KMS-11 (cell line): ENCODE measurements at regions not wholly inside any gene's neighbourhood (a gene's known extent, or its start where the extent isn't known, plus 50 kb on each side); places are given as distances from the start of the nearest gene placed in this dataset.

Experiments used
- H2AFZ ChIP-seq: fragments of 200-600 bp; sonication (generic); 2 replicates; pipeline ENCODE4 v1.6.1; 2016; ENCODE audit warnings: antibody characterized with exemption, mixed run types, low read depth
- H3K27ac ChIP-seq: fragments of 200-600 bp; sonication (generic); 2 replicates; pipeline ENCODE4 v1.6.1; 2016; ENCODE audit warnings: mild to moderate bottlenecking, mixed run types
- H3K27me3 ChIP-seq: fragments of 200-600 bp; sonication (generic); 2 replicates; pipeline ENCODE4 v1.6.1; 2017; ENCODE audit warnings: mild to moderate bottlenecking, low read depth, mixed run types, moderate library complexity; ENCODE audit not compliant: insufficient read depth
- H3K36me3 ChIP-seq: fragments of 200-600 bp; sonication (generic); 2 replicates; pipeline ENCODE4 v1.6.1; 2017; ENCODE audit warnings: mild to moderate bottlenecking, mixed run types; ENCODE audit not compliant: insufficient read depth
- H3K4me1 ChIP-seq: fragments of 200-600 bp; sonication (generic); 2 replicates; pipeline ENCODE4 v1.6.1; 2016; ENCODE audit warnings: mild to moderate bottlenecking, low read depth, mixed run types; ENCODE audit not compliant: poor library complexity, severe bottlenecking
- H3K4me2 ChIP-seq: fragments of 200-600 bp; sonication (generic); 2 replicates; pipeline ENCODE4 v1.7.0; 2016; ENCODE audit warnings: mild to moderate bottlenecking, mixed run types
- H3K4me3 ChIP-seq: fragments of 200-600 bp; sonication (generic); IDR thresholded peaks from 2 replicates; pipeline ENCODE4 v1.6.1; 2017; ENCODE audit warnings: low read depth, low read length, mixed read lengths; ENCODE audit not compliant: insufficient read depth
- H3K79me2 ChIP-seq: fragments of 200-600 bp; sonication (generic); 2 replicates; pipeline ENCODE4 v1.6.1; 2016; ENCODE audit warnings: low read depth, mixed run types; ENCODE audit not compliant: insufficient read depth
- H3K9ac ChIP-seq: fragments of 200-600 bp; sonication (generic); 2 replicates; pipeline ENCODE4 v1.6.1; 2016; ENCODE audit warnings: mild to moderate bottlenecking, mixed run types
- H4K20me1 ChIP-seq: fragments of 200-600 bp; sonication (generic); 2 replicates; pipeline ENCODE4 v1.6.1; 2016; ENCODE audit warnings: mild to moderate bottlenecking, mixed run types; ENCODE audit not compliant: insufficient read depth
- TF ChIP-seq, protein P1 (sequence below): fragments of 200-600 bp; sonication (generic); conservative IDR thresholded peaks from 2 replicates; pipeline ENCODE4 v1.6.1; 2017; ENCODE audit warnings: low read depth, mild to moderate bottlenecking, antibody characterized with exemption, low read length, moderate library complexity, mixed read lengths

- Histone ChIP-seq H4K20me1 (no peaks in the 10 kb centered on the region), H3K4me3 (no peak overlapping the region), H3K4me2 (no peak overlapping the region), H2AFZ (no peak overlapping the region), H3K27me3 (no peaks in the 10 kb centered on the region), H3K9ac (no peak overlapping the region), H3K79me2 (no peaks in the 10 kb centered on the region), H3K27ac (no peak overlapping the region), H3K36me3 (no peaks in the 10 kb centered on the region), H3K4me1 (no peaks in the 10 kb centered on the region)
- TF ChIP-seq, protein P1, sequence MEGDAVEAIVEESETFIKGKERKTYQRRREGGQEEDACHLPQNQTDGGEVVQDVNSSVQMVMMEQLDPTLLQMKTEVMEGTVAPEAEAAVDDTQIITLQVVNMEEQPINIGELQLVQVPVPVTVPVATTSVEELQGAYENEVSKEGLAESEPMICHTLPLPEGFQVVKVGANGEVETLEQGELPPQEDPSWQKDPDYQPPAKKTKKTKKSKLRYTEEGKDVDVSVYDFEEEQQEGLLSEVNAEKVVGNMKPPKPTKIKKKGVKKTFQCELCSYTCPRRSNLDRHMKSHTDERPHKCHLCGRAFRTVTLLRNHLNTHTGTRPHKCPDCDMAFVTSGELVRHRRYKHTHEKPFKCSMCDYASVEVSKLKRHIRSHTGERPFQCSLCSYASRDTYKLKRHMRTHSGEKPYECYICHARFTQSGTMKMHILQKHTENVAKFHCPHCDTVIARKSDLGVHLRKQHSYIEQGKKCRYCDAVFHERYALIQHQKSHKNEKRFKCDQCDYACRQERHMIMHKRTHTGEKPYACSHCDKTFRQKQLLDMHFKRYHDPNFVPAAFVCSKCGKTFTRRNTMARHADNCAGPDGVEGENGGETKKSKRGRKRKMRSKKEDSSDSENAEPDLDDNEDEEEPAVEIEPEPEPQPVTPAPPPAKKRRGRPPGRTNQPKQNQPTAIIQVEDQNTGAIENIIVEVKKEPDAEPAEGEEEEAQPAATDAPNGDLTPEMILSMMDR, result no peak
These were observed 105.1 kb downstream of the SEC61G start for GRCh38 chr7:54653905-54654304.

DNA sequence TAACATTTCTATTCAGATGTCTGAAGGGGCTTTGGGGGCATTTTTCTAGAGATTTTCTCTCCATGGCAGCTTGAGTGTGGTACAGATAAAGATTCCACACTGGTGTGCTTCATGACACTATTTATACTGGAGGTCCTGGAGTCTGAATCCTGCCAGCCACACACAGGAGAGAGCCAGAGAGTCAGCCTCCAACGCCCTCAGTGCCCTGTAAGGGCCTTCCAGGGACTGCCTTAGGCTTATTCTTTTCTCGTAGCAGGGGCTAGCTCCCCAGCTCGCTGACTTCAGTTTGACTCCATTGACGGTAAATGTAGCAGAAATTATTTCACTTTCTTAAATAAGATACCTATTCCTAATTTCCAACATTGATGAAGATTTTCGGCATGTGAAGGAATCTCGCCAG is 100.9 kb downstream of the VSTM2A start:
- H3K4me3 ChIP-seq, result no peak overlapping the region
- no peak overlapping the region for H3K4me2 ChIP-seq
- no peak overlapping the region for H3K9ac ChIP-seq
- H3K27me3 ChIP-seq, result no peaks in the 10 kb centered on the region
- no peaks in the 10 kb centered on the region for H3K79me2 ChIP-seq
- H4K20me1 ChIP-seq, result no peaks in the 10 kb centered on the region
- TF ChIP-seq, protein P1, result no peak
- H3K36me3 ChIP-seq, result no peaks in the 10 kb centered on the region
- H2AFZ ChIP-seq, result no peak overlapping the region
- H3K27ac ChIP-seq, result no peak overlapping the region
- H3K4me1 ChIP-seq, result no peaks in the 10 kb centered on the region

- Histone ChIP-seq H3K36me3 (no peaks in the 10 kb centered on the region), H3K9ac (no peak overlapping the region), H2AFZ (no peak overlapping the region), H3K4me1 (no peaks in the 10 kb centered on the region), H3K27ac (no peak overlapping the region), H3K4me2 (no peak overlapping the region), H3K4me3 (no peak overlapping the region), H4K20me1 (no peaks in the 10 kb centered on the region), H3K79me2 (no peaks in the 10 kb centered on the region), H3K27me3 (no peaks in the 10 kb centered on the region)
- TF ChIP-seq, protein P1, result no peak
These were observed 95.7 kb downstream of the VSTM2A start for GRCh38 chr7:54637712-54638396.

GRCh38 chr7:54632696-54633095 is 90.5 kb downstream of the VSTM2A start:
- Histone ChIP-seq H3K79me2 (no peaks in the 10 kb centered on the region), H3K27ac (no peak overlapping the region), H3K4me2 (no peak overlapping the region), H3K4me3 (no peak overlapping the region), H2AFZ (no peak overlapping the region), H3K27me3 (no peaks in the 10 kb centered on the region), H3K36me3 (no peaks in the 10 kb centered on the region), H3K4me1 (no peaks in the 10 kb centered on the region), H3K9ac (no peak overlapping the region), H4K20me1 (no peaks in the 10 kb centered on the region)
- TF ChIP-seq, protein P1, result no peak
